ENCODE measurements at regions not wholly inside any gene's neighbourhood (a gene's known extent, or its start where the extent isn't known, plus 50 kb on each side); places are given as distances from the start of the nearest gene placed in this dataset.
A peak's percentile ranks its signal among the peaks of the same experiment; 100 is the strongest.

DNA sequence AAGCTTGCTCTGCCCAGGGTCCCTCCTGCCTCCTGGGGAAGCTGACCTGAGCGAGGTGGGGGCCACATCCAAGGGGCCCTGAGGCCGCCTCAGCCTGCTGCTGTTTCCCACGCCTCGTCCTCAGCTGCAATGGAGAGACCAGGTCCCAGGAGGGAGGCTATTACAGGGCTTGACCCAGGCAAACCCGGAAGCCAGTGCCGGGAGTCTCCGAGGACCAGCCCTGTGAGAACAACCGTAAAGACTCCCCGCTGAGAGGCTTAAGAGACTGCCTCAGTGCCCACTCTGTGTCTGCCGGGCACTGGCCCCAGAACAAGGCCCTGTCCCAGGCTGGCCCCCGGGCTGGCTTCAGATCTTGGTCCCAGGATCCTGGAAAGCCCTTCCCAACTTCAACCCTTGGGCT is 124.3 kb upstream of the FGF3 start:
- Histone ChIP-seq H3K9ac (ENCODE audit: low read depth in 1 of 2, low read length in 2 of 2) (no peak overlapping the region), H3K27me3 (ENCODE audit: control insufficient read depth in 2 of 2, insufficient read depth in 2 of 2, low read length in 2 of 2) (peaks cover 0 to 1% of the 10 kb centered on the region in 2 donors), H3K36me3 (ENCODE audit: control insufficient read depth in 2 of 2, insufficient read depth in 2 of 2, low read length in 2 of 2) (no peaks in the 10 kb centered on the region), H3K27ac (ENCODE audit: low read depth in 2 of 2, low read length in 2 of 2) (no peak overlapping the region), H3K4me3 (ENCODE audit: low read length in 2 of 2) (no peak overlapping the region), H3K4me1 (ENCODE audit: control insufficient read depth in 2 of 2, insufficient read depth in 2 of 2, low read length in 2 of 2) (peaks cover 3 to 16% of the 10 kb centered on the region in 2 donors), H3K9me3 (ENCODE audit: control insufficient read depth in 2 of 2, low read length in 2 of 2) (no peaks in the 10 kb centered on the region)

DNA sequence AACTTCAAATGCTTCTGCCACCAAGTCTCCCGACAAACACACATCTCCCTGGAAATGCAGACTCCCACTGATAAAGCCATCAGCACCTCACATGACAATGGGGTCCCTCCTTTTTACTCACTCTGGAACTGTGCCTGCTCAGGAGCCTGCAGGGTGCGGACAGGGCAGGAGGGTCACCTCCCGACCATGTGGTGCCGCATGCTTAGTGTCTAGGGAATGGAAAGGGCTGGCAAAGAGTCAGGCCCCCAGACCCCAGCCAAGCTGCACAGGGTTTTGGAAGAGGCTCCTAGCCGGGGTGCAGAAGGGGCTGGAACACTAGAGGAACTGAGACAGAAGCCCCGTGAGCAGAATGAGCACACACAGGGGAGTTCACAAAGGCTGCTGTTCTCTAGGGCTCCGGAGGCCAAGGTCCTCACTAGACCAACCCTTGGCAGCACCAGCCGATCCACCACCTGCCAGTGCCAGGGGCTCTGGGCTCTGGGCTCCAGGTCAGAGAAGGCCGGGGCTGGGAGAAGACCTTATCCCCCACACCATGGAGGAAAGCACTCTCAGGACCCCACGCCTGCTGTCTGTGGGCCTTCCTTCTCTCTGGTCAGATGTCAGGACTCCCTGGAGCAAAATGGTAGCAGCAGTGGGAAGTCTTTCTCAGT is 125.1 kb upstream of the FGF3 start:
- no peak overlapping the region for H3K27ac ChIP-seq (ENCODE audit: low read depth in 2 of 2, low read length in 2 of 2)
- H3K9me3 ChIP-seq (ENCODE audit: control insufficient read depth in 2 of 2, low read length in 2 of 2), result no peaks in the 10 kb centered on the region
- no peak overlapping the region for H3K9ac ChIP-seq (ENCODE audit: low read depth in 1 of 2, low read length in 2 of 2)
- no peaks in the 10 kb centered on the region for H3K36me3 ChIP-seq (ENCODE audit: control insufficient read depth in 2 of 2, insufficient read depth in 2 of 2, low read length in 2 of 2)
- H3K27me3 ChIP-seq (ENCODE audit: control insufficient read depth in 2 of 2, insufficient read depth in 2 of 2, low read length in 2 of 2), result peaks cover 0 to 1% of the 10 kb centered on the region in 2 donors
- peaks cover 3 to 22% of the 10 kb centered on the region in 2 donors for H3K4me1 ChIP-seq (ENCODE audit: control insufficient read depth in 2 of 2, insufficient read depth in 2 of 2, low read length in 2 of 2)
- H3K4me3 ChIP-seq (ENCODE audit: low read length in 2 of 2), result no peak overlapping the region

DNA sequence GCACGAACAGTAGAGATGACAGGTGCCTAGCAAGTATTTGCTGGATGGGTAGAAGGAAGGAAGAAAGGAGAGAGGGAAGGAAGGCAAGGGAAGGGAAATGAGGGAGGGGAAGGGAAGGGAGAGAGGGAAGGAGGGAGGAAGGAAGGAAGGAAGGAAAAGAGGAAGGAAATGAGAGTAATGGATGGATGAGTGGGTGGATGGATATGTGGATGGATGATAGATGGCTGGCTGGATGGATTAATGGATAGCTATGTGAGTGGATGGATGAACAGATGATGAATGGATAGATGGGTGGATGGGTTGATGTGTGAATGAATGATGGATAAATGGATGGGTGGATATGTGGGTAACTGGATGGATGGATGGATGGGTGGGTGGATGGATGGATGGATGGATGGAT is 125.9 kb upstream of the FGF3 start:
- Histone ChIP-seq H3K36me3 (ENCODE audit: control insufficient read depth in 2 of 2, insufficient read depth in 2 of 2, low read length in 2 of 2) (no peaks in the 10 kb centered on the region), H3K27me3 (ENCODE audit: control insufficient read depth in 2 of 2, insufficient read depth in 2 of 2, low read length in 2 of 2) (peaks cover 0 to 1% of the 10 kb centered on the region in 2 donors), H3K9me3 (ENCODE audit: control insufficient read depth in 2 of 2, low read length in 2 of 2) (no peaks in the 10 kb centered on the region), H3K4me3 (ENCODE audit: low read length in 2 of 2) (no peak overlapping the region), H3K4me1 (ENCODE audit: control insufficient read depth in 2 of 2, insufficient read depth in 2 of 2, low read length in 2 of 2) (peaks cover 3 to 23% of the 10 kb centered on the region in 2 donors), H3K9ac (ENCODE audit: low read depth in 1 of 2, low read length in 2 of 2) (no peak overlapping the region), H3K27ac (ENCODE audit: low read depth in 2 of 2, low read length in 2 of 2) (no peak overlapping the region)

DNA sequence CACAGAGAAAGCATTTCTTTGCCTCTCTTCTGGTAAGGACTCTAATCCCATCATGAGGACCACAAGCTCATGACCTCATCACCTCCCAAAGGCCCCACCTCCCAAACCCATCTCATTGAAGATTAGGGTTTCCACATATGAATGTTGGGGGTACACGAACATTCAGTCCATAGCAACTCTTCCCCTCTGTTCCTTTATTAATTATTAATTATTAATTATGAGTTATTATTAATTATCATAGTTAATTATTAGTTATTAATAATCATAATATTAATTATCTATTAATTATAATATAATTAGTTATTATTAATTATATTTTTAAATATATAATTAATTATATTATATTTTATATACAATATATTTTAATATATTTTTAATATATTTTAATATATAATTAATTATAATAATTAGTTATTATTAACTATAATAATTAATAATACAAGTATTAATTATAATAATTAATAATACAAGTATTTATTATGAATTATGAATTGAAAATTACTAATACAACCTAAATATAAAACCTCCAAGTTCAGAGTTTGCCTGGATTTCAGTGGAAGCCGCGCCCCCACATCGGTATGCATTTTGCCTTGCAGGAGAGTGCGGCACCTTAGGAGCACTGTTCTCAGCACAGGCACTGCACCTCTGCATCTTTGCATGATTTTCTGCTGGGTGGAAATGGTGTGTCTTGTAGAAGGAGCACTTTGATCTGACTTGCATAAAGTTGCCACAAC is 128.0 kb upstream of the FGF3 start:
- Histone ChIP-seq H3K4me1 (ENCODE audit: control insufficient read depth in 2 of 2, insufficient read depth in 2 of 2, low read length in 2 of 2) (peaks cover 3 to 25% of the 10 kb centered on the region in 2 donors), H3K9ac (ENCODE audit: low read depth in 1 of 2, low read length in 2 of 2) (no peak overlapping the region), H3K9me3 (ENCODE audit: control insufficient read depth in 2 of 2, low read length in 2 of 2) (no peaks in the 10 kb centered on the region), H3K27ac (ENCODE audit: low read depth in 2 of 2, low read length in 2 of 2) (no peak overlapping the region), H3K27me3 (ENCODE audit: control insufficient read depth in 2 of 2, insufficient read depth in 2 of 2, low read length in 2 of 2) (peaks cover 0 to 1% of the 10 kb centered on the region in 2 donors), H3K4me3 (ENCODE audit: low read length in 2 of 2) (no peak overlapping the region), H3K36me3 (ENCODE audit: control insufficient read depth in 2 of 2, insufficient read depth in 2 of 2, low read length in 2 of 2) (no peaks in the 10 kb centered on the region)

- Histone ChIP-seq H3K9ac (ENCODE audit: low read depth in 1 of 2, low read length in 2 of 2) (no peak overlapping the region), H3K4me1 (ENCODE audit: control insufficient read depth in 2 of 2, insufficient read depth in 2 of 2, low read length in 2 of 2) (peaks cover 3 to 25% of the 10 kb centered on the region in 2 donors), H3K4me3 (ENCODE audit: low read length in 2 of 2) (no peak overlapping the region), H3K27me3 (ENCODE audit: control insufficient read depth in 2 of 2, insufficient read depth in 2 of 2, low read length in 2 of 2) (peaks cover 0 to 1% of the 10 kb centered on the region in 2 donors), H3K36me3 (ENCODE audit: control insufficient read depth in 2 of 2, insufficient read depth in 2 of 2, low read length in 2 of 2) (no peaks in the 10 kb centered on the region), H3K27ac (ENCODE audit: low read depth in 2 of 2, low read length in 2 of 2) (peak overlapping the region in 1 of 2 donors; percentile 18), H3K9me3 (ENCODE audit: control insufficient read depth in 2 of 2, low read length in 2 of 2) (no peaks in the 10 kb centered on the region)
These were observed 128.6 kb upstream of the FGF3 start for GRCh38 chr11:69947793-69948255.

DNA sequence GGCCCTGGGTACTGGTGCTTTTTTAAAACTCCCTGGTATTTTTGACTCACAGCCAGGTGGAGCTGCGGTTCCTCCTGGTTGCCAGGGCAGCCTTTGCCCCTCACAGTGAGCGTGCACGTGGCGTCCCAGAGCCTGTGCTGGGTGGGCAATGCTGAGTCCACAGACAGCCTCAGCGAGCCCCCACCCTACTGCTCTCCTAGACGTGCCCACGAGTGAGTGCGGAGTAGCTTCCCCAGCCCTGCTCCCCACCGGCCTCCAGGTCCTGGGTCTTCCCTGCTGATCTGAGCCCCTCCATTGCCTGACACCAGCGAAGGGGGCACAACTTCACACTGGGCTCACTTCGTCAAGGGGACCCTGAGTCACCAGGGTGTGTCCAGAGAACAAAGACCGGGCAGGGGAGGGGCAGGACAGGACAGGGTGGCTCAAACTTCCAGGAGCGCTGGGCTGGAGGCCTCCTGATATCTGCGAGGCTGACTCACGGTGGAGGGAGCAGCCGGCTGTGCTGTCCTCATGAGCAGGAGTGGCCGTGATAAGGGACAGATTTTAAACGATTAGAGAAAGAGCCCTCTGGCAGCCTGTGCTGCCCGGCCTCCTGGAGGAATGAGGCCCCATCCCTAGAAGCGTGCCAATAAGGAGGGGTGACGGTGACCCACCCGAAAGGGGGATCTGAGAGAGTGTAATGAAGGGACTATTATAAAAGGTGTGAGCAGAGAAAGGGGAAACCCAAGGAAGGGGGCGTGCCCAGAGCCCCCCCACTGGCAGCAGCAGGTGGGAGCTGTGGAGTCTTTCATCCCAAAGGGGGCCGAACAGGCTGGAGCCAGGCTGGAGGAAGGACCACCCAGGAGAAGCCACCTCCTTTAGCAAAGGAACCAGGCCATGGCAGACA is 129.3 kb upstream of the FGF3 start:
- Histone ChIP-seq H3K27me3 (ENCODE audit: control insufficient read depth in 2 of 2, insufficient read depth in 2 of 2, low read length in 2 of 2) (peaks cover 0 to 1% of the 10 kb centered on the region in 2 donors), H3K4me1 (ENCODE audit: control insufficient read depth in 2 of 2, insufficient read depth in 2 of 2, low read length in 2 of 2) (peaks cover 3 to 25% of the 10 kb centered on the region in 2 donors), H3K9ac (ENCODE audit: low read depth in 1 of 2, low read length in 2 of 2) (peak overlapping the region in 1 of 2 donors; percentile 52), H3K27ac (ENCODE audit: low read depth in 2 of 2, low read length in 2 of 2) (peak overlapping the region; percentile 4 to 18), H3K4me3 (ENCODE audit: low read length in 2 of 2) (no peak overlapping the region), H3K36me3 (ENCODE audit: control insufficient read depth in 2 of 2, insufficient read depth in 2 of 2, low read length in 2 of 2) (no peaks in the 10 kb centered on the region), H3K9me3 (ENCODE audit: control insufficient read depth in 2 of 2, low read length in 2 of 2) (no peaks in the 10 kb centered on the region)

DNA sequence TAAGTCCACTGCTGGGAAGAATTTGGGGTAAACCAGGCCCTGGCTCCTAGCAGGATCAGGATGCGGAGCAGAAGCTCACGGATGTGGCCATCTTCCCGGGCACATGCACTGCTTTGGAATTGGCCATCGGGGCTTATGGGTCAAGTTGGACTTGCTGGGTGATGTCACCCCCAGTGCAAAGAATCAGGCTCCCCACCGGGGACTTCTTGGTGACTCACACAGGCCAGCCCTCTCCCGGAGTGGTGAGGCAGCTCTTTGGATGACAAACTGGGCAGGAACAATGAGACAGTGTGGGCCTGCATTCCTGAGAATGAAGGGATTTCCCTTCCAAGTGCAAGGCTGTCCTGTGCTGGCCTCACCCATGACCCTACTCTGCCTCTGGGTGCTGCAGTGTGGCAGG is 128.8 kb upstream of the ANO1 start:
- peak overlapping the region in 1 of 2 donors; percentile 16 for H3K9ac ChIP-seq (ENCODE audit: low read depth in 1 of 2, low read length in 2 of 2)

DNA sequence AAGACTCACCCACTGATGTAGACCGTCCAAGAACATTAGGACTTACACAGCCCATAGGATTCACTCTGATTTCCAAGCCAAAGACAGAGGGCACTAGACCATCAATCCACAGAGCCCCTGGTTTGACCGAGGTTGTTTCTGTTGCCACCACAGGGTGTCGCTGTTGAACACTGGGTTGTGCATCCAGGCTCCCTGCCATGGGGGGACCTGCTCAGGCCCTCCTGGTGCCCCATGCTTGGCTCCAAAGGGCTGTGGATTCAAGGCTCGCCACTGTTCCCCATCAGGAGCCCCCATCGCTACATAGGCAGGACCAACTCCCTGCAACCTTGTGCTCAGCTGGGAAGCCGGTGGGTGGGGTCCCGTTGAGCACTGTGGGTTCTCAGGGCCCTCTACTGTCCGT is 128.0 kb upstream of the ANO1 start:
- Histone ChIP-seq H3K9ac (ENCODE audit: low read depth in 1 of 2, low read length in 2 of 2) (no peak overlapping the region), H3K36me3 (ENCODE audit: control insufficient read depth in 2 of 2, insufficient read depth in 2 of 2, low read length in 2 of 2) (no peaks in the 10 kb centered on the region), H3K27me3 (ENCODE audit: control insufficient read depth in 2 of 2, insufficient read depth in 2 of 2, low read length in 2 of 2) (no peaks in the 10 kb centered on the region), H3K4me3 (ENCODE audit: low read length in 2 of 2) (no peak overlapping the region), H3K27ac (ENCODE audit: low read depth in 2 of 2, low read length in 2 of 2) (no peak overlapping the region), H3K9me3 (ENCODE audit: control insufficient read depth in 2 of 2, low read length in 2 of 2) (no peaks in the 10 kb centered on the region), H3K4me1 (ENCODE audit: control insufficient read depth in 2 of 2, insufficient read depth in 2 of 2, low read length in 2 of 2) (peaks cover 3 to 25% of the 10 kb centered on the region in 2 donors)

More for the DNA sequence above, 128.8 kb upstream of the ANO1 start:
- Histone ChIP-seq H3K4me1 (ENCODE audit: control insufficient read depth in 2 of 2, insufficient read depth in 2 of 2, low read length in 2 of 2) (peaks cover 3 to 25% of the 10 kb centered on the region in 2 donors), H3K4me3 (ENCODE audit: low read length in 2 of 2) (no peak overlapping the region), H3K9me3 (ENCODE audit: control insufficient read depth in 2 of 2, low read length in 2 of 2) (no peaks in the 10 kb centered on the region), H3K36me3 (ENCODE audit: control insufficient read depth in 2 of 2, insufficient read depth in 2 of 2, low read length in 2 of 2) (no peaks in the 10 kb centered on the region), H3K27ac (ENCODE audit: low read depth in 2 of 2, low read length in 2 of 2) (no peak overlapping the region), H3K27me3 (ENCODE audit: control insufficient read depth in 2 of 2, insufficient read depth in 2 of 2, low read length in 2 of 2) (no peaks in the 10 kb centered on the region)

GRCh38 chr11:69950621-69951020 is 127.5 kb upstream of the ANO1 start:
- Histone ChIP-seq H3K27ac (ENCODE audit: low read depth in 2 of 2, low read length in 2 of 2) (no peak overlapping the region), H3K4me1 (ENCODE audit: control insufficient read depth in 2 of 2, insufficient read depth in 2 of 2, low read length in 2 of 2) (peaks cover 3 to 25% of the 10 kb centered on the region in 2 donors), H3K36me3 (ENCODE audit: control insufficient read depth in 2 of 2, insufficient read depth in 2 of 2, low read length in 2 of 2) (no peaks in the 10 kb centered on the region), H3K27me3 (ENCODE audit: control insufficient read depth in 2 of 2, insufficient read depth in 2 of 2, low read length in 2 of 2) (no peaks in the 10 kb centered on the region), H3K4me3 (ENCODE audit: low read length in 2 of 2) (no peak overlapping the region), H3K9ac (ENCODE audit: low read depth in 1 of 2, low read length in 2 of 2) (no peak overlapping the region), H3K9me3 (ENCODE audit: control insufficient read depth in 2 of 2, low read length in 2 of 2) (no peaks in the 10 kb centered on the region)
